Psoas muscle (tissue), 7 donors: ENCODE measurements at regions not wholly inside any gene's neighbourhood (a gene's known extent, or its start where the extent isn't known, plus 50 kb on each side); places are given as distances from the start of the nearest gene placed in this dataset.

ENCODE experiments used
- ATAC-seq, 4 donors: fragments of 200-7000 bp; cut with Tn5 transposase; one replicate each; pipeline ENCODE4 v1.9.1; 2020; ENCODE audit warnings: moderate library complexity in 3 of 4, mild to moderate bottlenecking in 2 of 4
- DNase-seq, 2 donors: peaks; one replicate each; pipeline ENCODE4 v3.0.0-alpha.2; 2020
- H3K27ac ChIP-seq: fragments of 200-600 bp; one replicate; pipeline ENCODE4 v1.8.0; 2022
- H3K27me3 ChIP-seq, 3 donors: fragments of 200-600 bp in 1 of 3; one replicate each; pipeline versions ENCODE4 v1.6.1 to v1.8.0; 2013 to 2022; ENCODE audit warnings: low read length in 2 of 3, mild to moderate bottlenecking in 2 of 3, moderate library complexity in 1 of 3; ENCODE audit not compliant: insufficient read depth in 3 of 3
- H3K36me3 ChIP-seq, 2 donors: fragments of 200-600 bp in 1 of 2; one replicate each; pipeline versions ENCODE4 v1.6.1 to v1.8.0; 2013 to 2022; ENCODE audit warnings: low read depth in 1 of 2, mild to moderate bottlenecking in 1 of 2, moderate library complexity in 1 of 2; ENCODE audit not compliant: insufficient read depth in 1 of 2
- H3K4me1 ChIP-seq: fragments of 200-600 bp; one replicate; pipeline ENCODE4 v1.8.0; 2022
- H3K4me3 ChIP-seq: fragments of 200-600 bp; one replicate; pipeline ENCODE4 v1.8.0; 2022; ENCODE audit warnings: mild to moderate bottlenecking
- H3K9me3 ChIP-seq: fragments of 200-600 bp; one replicate; pipeline ENCODE4 v1.8.0; 2022
- WGBS, 3 donors: extraction: QIAGEN DNeasy Blood & Tissue Kit; methylation state at CpG; one replicate each; pipeline versions ENCODE4 v1.1.6 to v1.1.7; 2013; 5-methylcytosine and 5-hydroxymethylcytosine counted together
- intact Hi-C, 2 donors: fragments of 100-400 bp; cut with DNase I; formaldehyde crosslinking; loops; one replicate each; pipeline versions ENCODE4 v1.11.0 to v1.14.2; 2022
- TF ChIP-seq, protein P1 (sequence below): fragments of 200-600 bp; IDR thresholded peaks from one replicate; pipeline ENCODE4 v1.8.0; 2022; ENCODE audit warnings: antibody characterized with exemption
- donor health status: healthy with polysubstance abuse.
- donor health status: DM: no; HTN: no; CAD: no; lungs with moderate emphysema.
- donor health status: Bipolar disorder and iron deficiency.
- donor health status: healthy.
- donor health status: DM: yes; HTN: yes; CAD: no.
- donor health status: DM: no; HTN: no; CAD: no.
- donor health status: DM: yes; HTN: yes; CAD: no.

- H3K36me3 ChIP-seq = no peaks in the 10 kb centered on the region
- WGBS, 3 donors = 55 to 59% (median 57%) methylated on average over 3 of the region's 3 CpGs
- TF ChIP-seq, protein P1, sequence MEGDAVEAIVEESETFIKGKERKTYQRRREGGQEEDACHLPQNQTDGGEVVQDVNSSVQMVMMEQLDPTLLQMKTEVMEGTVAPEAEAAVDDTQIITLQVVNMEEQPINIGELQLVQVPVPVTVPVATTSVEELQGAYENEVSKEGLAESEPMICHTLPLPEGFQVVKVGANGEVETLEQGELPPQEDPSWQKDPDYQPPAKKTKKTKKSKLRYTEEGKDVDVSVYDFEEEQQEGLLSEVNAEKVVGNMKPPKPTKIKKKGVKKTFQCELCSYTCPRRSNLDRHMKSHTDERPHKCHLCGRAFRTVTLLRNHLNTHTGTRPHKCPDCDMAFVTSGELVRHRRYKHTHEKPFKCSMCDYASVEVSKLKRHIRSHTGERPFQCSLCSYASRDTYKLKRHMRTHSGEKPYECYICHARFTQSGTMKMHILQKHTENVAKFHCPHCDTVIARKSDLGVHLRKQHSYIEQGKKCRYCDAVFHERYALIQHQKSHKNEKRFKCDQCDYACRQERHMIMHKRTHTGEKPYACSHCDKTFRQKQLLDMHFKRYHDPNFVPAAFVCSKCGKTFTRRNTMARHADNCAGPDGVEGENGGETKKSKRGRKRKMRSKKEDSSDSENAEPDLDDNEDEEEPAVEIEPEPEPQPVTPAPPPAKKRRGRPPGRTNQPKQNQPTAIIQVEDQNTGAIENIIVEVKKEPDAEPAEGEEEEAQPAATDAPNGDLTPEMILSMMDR = no peak
- H3K4me1 ChIP-seq = no peaks in the 10 kb centered on the region
- ATAC-seq = no peak
- no peak for DNase-seq
- H3K4me3 ChIP-seq = no peak overlapping the region
- intact Hi-C loops = no loop called here
- no peaks in the 10 kb centered on the region for H3K9me3 ChIP-seq
- no peaks in the 10 kb centered on the region for H3K27me3 ChIP-seq
- no peak overlapping the region for H3K27ac ChIP-seq
These were observed 298.8 kb downstream of the FIGN start for GRCh38 chr2:163436963-163437362.

- H3K4me3 ChIP-seq = no peak overlapping the region
- no peak for ATAC-seq
- no peaks in the 10 kb centered on the region for H3K9me3 ChIP-seq
- H3K27ac ChIP-seq = no peak overlapping the region
- H3K4me1 ChIP-seq = no peaks in the 10 kb centered on the region
- H3K36me3 ChIP-seq = no peaks in the 10 kb centered on the region
- intact Hi-C loops = no loop called here
- TF ChIP-seq, protein P1 = no peak
- H3K27me3 ChIP-seq = no peaks in the 10 kb centered on the region
- DNase-seq = no peak
- 85 to 91% (median 86%) methylated on average over 4 of the region's 4 CpGs for WGBS, 3 donors
These were observed 307.6 kb downstream of the FIGN start for GRCh38 chr2:163428187-163428586.

DNA sequence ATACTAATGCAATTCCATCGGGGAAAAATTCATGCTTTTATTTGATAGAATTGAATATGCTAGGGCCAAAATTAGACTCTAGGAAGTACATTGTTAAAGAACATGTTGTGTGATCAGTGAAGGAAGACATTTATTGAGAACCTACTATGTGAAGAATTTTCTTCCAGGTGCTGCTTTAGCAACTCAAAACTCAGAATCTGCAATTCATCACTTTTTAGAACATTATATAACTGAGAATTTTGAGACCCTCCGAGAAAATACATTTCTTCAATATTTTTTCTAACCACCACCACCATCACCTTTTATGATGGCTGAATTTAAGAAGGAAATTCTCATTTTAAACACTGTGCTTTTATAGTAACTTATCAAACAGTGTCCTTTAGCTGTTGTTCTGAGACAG lies 315.2 kb downstream of the FIGN start:
- H3K27ac ChIP-seq = no peak overlapping the region
- ATAC-seq (no peak), DNase-seq (no peak)
- H3K36me3 ChIP-seq = no peaks in the 10 kb centered on the region
- no peaks in the 10 kb centered on the region for H3K4me1 ChIP-seq
- H3K9me3 ChIP-seq = no peaks in the 10 kb centered on the region
- no peaks in the 10 kb centered on the region for H3K27me3 ChIP-seq
- WGBS, 3 donors = 88 to 97% (median 94%) methylated on average over 2 of the region's 2 CpGs
- TF ChIP-seq, protein P1 = no peak
- no peak overlapping the region for H3K4me3 ChIP-seq
- intact Hi-C loops = no loop called here

DNA sequence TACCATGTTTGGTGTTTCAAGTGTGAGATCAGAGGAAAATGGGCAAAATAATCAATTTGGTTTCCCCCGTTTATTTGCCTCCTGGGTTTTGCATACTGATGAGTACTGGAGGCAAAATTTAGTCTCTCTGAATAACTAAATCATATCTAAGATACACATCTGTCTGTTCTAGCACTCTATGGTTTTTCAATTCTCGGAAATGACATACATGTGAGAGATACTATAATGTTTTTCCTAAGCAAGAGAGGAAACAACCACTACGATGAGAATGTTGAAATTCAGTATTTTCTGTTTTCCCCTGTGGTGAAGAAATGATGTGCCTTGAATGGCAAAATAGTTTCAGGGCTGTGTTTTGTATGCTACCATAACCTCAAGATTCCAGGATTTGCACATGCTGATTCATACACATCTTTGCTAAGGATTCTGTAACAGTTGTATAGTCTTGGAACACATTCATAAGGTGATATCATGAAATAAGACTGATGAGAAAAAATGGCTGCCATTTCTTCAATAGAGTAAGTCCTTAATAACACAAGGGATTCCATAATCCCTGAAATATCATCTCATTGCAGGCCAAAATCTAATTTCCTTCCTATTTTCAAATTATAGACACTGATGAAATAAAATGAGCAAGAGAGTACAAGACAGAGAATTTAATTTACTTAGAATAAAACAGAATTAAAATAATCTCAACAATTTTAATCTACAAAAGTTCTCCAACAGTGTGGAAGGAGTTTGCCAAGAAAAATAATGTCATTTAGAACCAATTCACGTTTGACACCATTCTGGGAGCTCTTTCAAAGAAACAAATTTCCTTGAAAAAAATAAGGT lies 316.6 kb downstream of the FIGN start:
- Histone ChIP-seq H3K9me3 (no peaks in the 10 kb centered on the region), H3K27me3 (no peaks in the 10 kb centered on the region), H3K36me3 (no peaks in the 10 kb centered on the region), H3K27ac (no peak overlapping the region), H3K4me3 (no peak overlapping the region), H3K4me1 (no peaks in the 10 kb centered on the region)
- DNase-seq (no peak), ATAC-seq (no peak)
- 62 to 68% (median 63%) methylated on average over 4 of the region's 4 CpGs for WGBS, 3 donors
- TF ChIP-seq, protein P1 = no peak
- intact Hi-C loops = no loop called here
